GM21529 (cell line): ENCODE measurements at regions not wholly inside any gene's neighbourhood (a gene's known extent, or its start where the extent isn't known, plus 50 kb on each side); places are given as distances from the start of the nearest gene placed in this dataset.
"Not testable (repeated sequence)": the region's sequence is repeated elsewhere in the genome, so short reads cannot be mapped to it uniquely, and the experiment has no call there.

Experiments
- ATAC-seq: cut with Tn5 transposase; IDR thresholded peaks from one replicate; pipeline ENCODE4 v1.9.1; 2021; ENCODE audit not compliant: unreplicated experiment

GRCh38 chr5:36422952-36423351 lies 121.2 kb upstream of the RANBP3L start:
- no peak for ATAC-seq

- ATAC-seq = no peak
Measured at GRCh38 chr5:36423578-36424307, 122.0 kb upstream of the RANBP3L start.

DNA sequence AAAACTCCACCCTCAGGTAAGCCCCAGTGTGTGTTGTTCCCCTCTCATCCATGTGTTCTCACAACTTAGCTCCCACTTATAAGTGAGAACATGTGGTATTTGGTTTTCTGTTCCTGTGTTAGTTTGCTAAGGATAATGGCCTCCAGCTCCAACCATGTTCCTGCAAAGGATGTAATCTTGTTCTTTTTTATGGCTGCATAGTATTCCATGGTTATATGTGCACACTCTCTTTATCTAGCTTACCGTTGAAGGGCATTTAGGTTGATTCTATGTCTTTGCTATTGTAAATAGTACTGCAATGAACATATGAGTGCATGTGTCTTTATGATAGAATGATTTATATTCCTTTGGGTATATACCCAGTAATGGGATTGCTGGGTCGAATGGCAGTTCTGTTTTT lies 124.4 kb upstream of the RANBP3L start:
- ATAC-seq = not testable (repeated sequence)

DNA sequence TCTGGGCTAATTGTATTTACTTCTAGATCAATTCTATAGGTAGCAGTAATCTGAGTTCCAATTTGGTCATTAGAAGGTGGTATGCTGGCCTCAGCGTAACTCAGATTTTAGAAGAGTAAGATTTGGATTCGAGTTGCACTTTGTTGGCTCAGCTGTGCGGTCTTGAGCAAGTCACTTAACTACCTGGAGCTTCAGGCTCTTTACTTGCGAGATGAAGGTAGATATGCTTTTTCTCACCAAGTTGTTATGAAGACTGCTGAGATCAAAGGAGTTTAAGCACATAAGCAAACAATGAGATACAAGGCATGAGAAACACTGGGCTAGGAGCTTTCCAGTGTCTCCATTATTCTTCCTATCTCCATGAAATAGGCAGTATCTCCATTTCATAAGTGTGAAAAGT lies 133.8 kb upstream of the RANBP3L start:
- ATAC-seq = no peak

DNA sequence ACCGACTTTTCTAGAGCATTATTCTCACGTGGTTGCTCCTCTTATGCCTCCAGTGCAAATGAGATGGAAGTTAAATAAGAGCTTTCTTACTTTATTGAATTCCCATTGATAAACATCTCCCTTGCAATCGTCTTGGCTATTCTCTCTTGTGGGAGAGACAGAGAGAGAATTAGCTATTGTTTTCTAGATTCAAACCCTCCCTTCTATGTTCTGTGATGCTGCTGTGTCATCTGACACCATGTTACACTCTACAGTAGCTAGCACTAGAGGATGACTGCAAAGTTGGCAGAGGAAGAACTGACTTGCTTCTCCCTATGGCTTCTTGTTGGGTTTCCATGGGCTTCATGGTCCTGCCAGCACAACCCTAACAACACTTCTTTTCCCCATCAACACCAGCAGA lies 134.6 kb upstream of the RANBP3L start:
- ATAC-seq = no peak

- ATAC-seq = no peak
Measured at GRCh38 chr5:36438765-36439561, 137.3 kb upstream of the RANBP3L start.

GRCh38 chr5:36440300-36440699 lies 138.6 kb upstream of the RANBP3L start:
- ATAC-seq = no peak

DNA sequence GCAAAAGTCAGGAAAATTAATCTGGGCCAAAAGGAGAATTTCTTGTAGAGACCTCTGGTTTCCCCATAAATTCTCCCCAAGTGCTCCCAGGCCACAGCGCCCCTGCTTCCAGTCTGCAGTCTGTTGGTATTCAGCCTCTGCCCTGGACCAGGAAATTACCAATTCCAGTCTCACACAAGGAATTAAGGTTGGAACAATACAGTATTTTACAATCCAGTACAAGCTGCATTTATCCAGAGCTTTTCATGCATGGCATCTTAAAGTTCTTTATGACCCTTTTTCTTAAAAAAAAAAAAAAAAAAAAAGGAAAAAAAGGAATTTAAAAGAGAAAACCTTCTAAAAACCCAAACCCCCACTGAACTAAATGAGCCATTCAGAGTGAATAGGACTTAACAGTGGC lies 139.6 kb upstream of the RANBP3L start:
- ATAC-seq = no peak

DNA sequence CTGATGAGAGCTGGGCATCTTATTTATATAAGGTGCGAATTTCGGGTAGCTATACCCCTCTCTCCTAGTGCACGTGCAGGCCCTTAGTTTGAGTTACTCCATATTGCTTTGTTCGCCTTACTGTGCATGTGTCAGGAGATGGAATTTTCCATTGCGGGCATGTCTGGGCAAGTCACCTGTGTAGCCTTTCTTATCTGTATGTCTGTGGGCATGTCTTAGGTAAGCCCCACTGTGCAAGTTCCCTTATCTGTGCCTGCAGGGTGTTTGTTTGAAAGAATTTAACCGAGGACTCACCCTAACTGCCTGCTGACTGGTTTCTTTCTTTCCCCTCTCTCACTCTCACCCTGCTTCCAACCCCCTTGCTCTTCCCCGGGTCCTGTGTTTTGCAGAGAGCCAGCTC lies 140.7 kb upstream of the RANBP3L start:
- ATAC-seq = no peak

DNA sequence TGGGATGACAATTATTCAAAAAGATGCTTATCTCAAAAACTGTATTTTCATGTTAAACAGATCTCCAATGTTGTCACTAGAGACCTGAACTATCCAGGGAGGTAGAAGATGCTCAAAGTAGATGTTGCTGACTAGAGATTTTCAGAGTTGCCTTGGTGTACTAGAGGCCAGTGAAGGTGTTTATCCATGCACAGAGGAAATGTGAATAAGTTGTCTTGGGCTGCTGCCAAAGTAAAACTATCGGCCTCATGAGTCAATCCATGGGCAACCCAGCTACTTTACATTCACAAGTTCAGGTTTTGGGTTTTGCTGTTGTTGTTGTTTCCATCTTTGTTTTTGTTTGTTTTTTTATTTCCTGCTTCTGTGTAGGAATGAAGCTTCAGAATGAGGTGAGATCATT lies 141.1 kb upstream of the RANBP3L start:
- ATAC-seq = no peak

DNA sequence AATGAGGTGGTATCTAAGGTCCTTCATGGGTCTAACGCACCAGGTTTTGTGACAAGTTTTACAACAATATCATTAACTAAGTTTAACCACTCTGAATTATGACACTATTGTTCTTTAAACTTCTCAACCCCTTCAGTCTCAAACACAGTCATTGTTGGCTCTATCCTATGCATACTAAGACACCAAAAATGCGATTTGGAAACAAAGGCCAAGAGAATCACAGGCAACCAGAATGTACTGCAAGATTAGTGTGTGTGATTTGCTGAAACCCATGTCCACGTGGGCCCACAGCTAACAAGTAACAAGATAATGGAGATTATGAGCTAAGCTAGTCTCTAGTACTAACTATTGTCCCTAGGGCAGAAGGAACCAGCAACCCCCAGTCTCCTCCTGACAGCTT lies 142.2 kb upstream of the RANBP3L start:
- no peak for ATAC-seq

DNA sequence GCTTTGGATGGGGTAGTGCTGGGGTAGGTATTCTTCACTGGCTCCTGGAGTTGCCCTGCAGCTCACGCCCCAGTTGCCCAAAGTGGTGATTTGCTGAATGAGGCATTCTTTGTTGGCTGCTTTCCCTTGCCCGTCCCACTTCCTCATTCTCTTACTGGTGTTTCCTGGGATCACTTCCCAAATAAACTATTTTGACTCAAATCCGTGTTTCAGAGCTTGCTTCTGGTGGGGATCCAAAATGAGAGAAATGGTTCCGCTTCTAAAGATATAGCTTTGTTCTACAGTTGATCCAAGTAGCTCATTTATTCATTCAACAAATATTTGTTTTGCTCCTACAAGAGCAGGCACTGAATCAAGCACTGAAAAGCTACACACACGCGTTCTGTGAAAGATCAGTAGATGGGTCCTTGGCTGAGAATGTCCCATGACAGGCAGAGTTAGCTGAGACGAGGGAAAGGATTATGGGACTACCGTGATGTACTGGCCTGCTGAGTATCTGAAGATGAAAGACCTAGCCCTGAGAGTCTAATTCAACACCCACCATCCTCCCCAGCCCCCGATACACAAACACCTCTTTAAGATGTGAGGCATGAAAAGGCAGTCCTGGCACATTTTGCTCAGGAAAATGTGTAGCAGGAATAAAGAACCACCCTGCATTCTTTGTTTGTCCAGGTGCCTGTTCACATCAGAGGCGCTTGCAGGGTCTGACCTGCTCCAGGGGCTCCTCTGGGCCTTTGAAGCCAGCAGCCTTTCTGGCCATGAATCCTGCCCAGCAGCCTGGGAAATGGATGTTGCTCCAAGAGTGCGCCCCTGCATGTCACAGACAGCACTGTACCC lies 143.1 kb upstream of the RANBP3L start:
- ATAC-seq = no peak

- ATAC-seq = no peak
Measured at GRCh38 chr5:36447776-36448175, 146.1 kb upstream of the RANBP3L start.

DNA sequence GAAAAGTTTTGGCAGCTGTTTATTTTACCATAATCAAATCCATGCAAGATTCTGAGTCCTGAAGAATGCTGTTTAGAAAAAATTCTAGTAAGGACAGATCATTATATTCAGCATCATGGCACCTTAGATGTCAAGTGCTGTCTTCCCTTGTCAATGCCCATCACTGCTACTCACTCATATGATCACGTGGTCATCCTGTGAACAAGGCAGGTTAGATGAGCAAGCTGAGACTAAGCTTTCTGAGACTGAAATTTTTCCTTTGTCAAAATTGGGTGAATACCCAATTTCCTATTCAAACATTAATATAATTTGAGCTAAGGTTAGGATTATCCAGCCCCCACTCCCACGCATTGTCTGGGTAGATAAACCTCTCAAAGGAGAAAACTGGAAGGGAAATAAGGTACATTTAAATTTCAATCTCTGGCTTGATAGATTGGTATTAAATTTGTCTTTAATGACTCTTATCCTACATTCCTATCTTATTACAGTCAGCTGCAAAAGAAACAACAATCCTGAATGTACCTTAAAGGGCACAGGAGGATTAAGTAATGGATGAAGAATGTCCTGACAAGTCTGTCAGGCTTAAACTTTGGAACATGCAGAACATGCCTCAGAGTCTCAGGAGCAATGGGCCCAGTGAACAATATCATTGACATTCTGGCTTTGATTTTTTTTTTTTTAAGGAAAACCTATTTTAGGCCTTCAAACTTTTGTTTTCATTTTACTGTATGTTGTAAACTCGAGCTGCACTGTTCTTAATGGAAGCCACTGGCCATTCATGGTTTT lies 148.7 kb upstream of the RANBP3L start:
- no peak for ATAC-seq

- ATAC-seq = no peak
Measured at GRCh38 chr5:36452424-36453006, 150.8 kb upstream of the RANBP3L start.

- ATAC-seq = no peak
Measured at GRCh38 chr5:36457511-36458270, 148.7 kb upstream of the SLC1A3 start.

- no peak for ATAC-seq
Measured at GRCh38 chr5:36458746-36459145, 147.7 kb upstream of the SLC1A3 start.

DNA sequence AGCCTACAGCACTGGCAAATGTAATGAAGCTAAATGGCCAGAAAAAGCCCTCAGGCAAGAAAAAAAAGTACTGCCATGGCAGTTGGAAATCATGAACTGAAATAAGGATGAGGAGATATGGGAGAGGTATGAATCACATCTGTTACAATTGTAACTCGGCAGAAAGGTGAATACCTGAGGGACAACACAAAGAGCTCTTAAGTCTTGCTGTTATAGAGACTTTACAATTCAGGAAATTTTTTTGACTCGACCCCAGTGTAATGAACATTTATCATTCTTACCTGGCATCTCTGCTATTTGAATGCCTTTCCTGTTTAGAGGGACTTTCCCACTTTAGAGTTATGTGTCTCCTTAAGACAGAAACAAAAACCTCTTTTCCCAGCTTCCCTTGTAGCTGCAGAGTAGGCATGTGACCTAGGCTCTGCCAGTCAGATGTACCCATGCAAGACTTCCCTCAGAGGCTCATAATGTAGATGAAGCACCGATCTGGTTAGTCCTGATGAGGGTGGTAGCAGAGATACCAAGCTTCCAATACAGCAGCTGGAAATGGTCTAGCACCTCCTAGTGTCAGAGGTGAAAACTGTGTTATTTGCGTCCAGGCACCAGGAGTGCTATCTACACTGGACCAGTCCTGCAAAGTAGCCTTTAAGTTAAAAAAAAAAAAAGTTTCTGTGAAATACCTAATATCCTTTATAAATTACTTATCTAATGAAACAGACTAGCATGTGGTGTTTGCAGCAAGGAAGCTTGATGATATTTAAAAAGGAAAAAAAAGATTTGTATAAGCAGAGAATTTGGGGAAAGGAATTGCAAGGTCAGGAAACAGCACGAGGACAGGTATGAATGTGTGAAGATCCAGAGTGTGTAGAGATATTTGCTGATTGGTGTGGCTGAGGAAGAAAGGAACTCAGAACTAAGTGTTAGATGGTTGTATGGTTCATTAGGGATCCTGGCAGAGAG lies 146.9 kb upstream of the SLC1A3 start:
- ATAC-seq = no peak
